ENCODE measurements at regions not wholly inside any gene's neighbourhood (a gene's known extent, or its start where the extent isn't known, plus 50 kb on each side); places are given as distances from the start of the nearest gene placed in this dataset.

DNA sequence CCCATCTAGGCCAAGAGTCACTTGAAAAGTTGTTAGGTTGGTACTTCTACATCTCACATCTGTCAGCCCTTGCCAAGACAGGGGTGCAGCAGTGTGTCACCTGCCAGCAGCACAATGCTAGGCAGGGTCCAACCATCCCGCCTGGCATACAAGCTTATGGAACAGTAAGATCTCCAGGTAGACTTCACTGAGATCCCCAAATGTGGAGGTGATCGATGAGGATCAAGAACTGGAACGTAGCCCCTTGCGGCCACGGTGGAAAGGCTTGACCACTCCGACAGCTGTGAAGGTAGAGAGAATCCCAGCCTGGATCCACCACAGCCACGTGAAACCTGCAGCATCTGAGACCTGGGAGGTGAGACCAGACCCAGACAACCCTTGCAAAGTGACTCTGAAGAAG lies 696.0 kb upstream of the LMO3 start:
- no peak for TF ChIP-seq POLR2AphosphoS5 (IDR thresholded peaks at IDR 0.05)
- no peak for TF ChIP-seq CTCF (IDR thresholded peaks at IDR 0.05)
- TF ChIP-seq POLR2A (IDR thresholded peaks at IDR 0.05), result no peak
- TF ChIP-seq EP300 (IDR thresholded peaks at IDR 0.05), result no peak
